Left colon (tissue), 2 donors: ENCODE measurements at regions not wholly inside any gene's neighbourhood (a gene's known extent, or its start where the extent isn't known, plus 50 kb on each side); places are given as distances from the start of the nearest gene placed in this dataset.

Experiments used
- ATAC-seq: fragments of 200-7000 bp; cut with Tn5 transposase; one replicate; pipeline ENCODE4 v1.9.1; 2020; ENCODE audit warnings: mild to moderate bottlenecking, moderate library complexity
- DNase-seq, 2 donors: peaks; one replicate each; pipeline ENCODE4 v3.0.0-alpha.2; 2020
- intact Hi-C, 2 donors: fragments of 100-400 bp; cut with DNase I in 1 of 2; cut with micrococcal nuclease in 1 of 2; formaldehyde crosslinking; loops; one replicate each; pipeline versions ENCODE4 v1.11.2 to v1.14.0; 2022; cut with DNase I, micrococcal nuclease
- donor health status: DM: no; HTN: no; CAD: no.
- donor health status: DM: yes; HTN: yes; CAD: no.

GRCh38 chr5:8766448-8766847 lies 779.4 kb downstream of the SEMA5A start:
- intact Hi-C loops = no loop called here
- no peak for DNase-seq

DNA sequence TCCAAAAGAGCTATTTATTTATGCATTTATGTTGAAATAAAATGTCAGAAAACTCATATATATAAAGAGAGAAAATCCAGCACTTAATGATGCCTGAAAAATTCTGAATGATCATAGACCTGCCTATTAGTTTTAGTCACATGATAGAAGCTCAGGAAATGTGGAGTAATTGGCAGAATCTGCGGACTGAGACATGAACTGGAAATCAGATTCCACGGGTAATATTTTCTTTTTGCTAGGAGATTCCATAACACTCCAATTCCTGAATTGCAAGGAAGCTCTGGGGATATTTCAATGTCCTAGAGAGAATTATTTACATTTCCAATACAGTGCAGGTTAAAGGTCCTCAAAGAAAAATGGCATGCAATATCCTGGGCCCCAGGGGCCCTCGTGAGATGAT lies 778.8 kb downstream of the SEMA5A start:
- intact Hi-C loops = no loop called here
- no peak for ATAC-seq
- no peak for DNase-seq

More at GRCh38 chr5:8766448-8766847, 779.4 kb downstream of the SEMA5A start:
- no peak for ATAC-seq

GRCh38 chr5:8767746-8768145 lies 778.1 kb downstream of the SEMA5A start:
- DNase-seq (no peak), ATAC-seq (no peak)
- intact Hi-C loops = no loop called here

- no peak for DNase-seq
- intact Hi-C loops = no loop called here
- ATAC-seq = no peak
Measured at GRCh38 chr5:8769631-8770030, 776.2 kb downstream of the SEMA5A start.

- no peak for DNase-seq
- ATAC-seq = no peak
- intact Hi-C loops = no loop called here
Measured at GRCh38 chr5:8770431-8770830, 775.4 kb downstream of the SEMA5A start.

DNA sequence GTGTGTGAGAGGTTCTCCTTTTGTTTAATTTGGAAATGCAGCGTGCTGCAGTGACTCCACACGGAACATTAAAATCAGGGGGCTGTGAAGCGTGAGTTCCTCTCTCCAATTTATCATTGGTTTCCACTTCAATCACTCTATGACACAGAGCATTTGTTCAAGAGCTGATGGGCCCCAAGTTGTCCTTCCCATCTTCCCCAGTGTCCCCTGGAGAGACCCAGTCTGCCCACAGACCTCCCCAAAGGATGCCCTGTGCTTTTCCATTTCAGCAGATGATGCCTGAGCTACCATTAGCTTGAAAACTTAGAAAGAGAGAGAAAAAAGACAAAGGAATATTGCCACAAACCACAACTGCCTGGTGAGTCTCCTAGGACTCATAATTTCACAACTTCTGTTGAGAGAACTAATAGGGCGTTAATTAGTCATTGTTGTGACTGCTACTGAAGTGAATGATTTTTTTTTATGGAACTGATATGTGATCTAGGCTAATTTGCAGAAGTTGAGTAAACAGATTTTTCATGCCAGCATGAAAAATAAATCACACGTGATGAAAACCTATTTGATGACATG lies 772.7 kb downstream of the SEMA5A start:
- ATAC-seq = no peak
- intact Hi-C loops = no loop called here
- DNase-seq = no peak

- ATAC-seq (no peak), DNase-seq (no peak)
- intact Hi-C loops = no loop called here
Measured at GRCh38 chr5:8784692-8785091, 761.2 kb downstream of the SEMA5A start.

DNA sequence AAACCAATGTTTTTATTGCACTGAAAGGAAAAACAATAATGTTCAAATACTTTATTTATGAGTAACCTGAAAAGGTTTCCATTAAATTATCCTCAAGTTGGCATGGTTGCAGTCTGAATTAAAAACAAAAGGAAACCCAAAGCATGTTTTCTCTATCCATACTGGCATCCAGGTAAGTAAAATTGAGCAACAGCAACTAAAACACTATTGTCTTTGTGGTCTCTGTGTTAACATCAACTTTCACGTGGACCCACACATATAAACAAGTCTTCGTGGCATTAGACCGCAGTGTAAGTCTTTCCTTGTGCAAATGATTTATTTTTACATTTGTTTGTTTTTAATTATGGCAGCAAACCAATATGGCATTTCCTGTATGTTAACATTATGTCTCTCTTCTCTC lies 757.6 kb downstream of the SEMA5A start:
- intact Hi-C loops = no loop called here
- ATAC-seq = no peak
- no peak for DNase-seq

GRCh38 chr5:8805653-8806052 lies 740.2 kb downstream of the SEMA5A start:
- intact Hi-C loops = no loop called here
- ATAC-seq (no peak), DNase-seq (no peak)

- ATAC-seq (no peak), DNase-seq (no peak)
- intact Hi-C loops = no loop called here
Measured at GRCh38 chr5:8807636-8808035, 738.2 kb downstream of the SEMA5A start.

GRCh38 chr5:8811581-8811980 lies 734.3 kb downstream of the SEMA5A start:
- ATAC-seq = no peak
- intact Hi-C loops = no loop called here

DNA sequence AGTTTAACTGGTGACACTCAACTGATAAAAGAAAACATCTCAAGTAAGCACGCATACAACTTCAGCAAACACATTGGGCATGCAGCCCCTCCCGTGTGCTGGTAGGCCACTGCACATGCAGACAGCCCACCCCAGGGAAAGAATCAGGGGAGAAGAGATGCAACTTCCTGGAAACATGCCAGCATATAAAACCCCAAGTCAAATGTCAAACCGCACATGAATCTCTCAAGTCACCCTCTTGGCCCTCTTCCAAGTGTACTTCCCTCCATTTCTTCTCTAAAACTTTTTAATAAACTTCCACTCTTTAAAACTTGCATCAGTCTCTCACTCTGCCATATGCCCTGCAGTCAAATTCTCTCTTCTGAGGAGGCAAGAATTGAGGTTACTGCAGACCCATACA lies 732.7 kb downstream of the SEMA5A start:
- no peak for ATAC-seq
- DNase-seq = no peak
- intact Hi-C loops = no loop called here

More at GRCh38 chr5:8811581-8811980, 734.3 kb downstream of the SEMA5A start:
- DNase-seq = no peak

DNA sequence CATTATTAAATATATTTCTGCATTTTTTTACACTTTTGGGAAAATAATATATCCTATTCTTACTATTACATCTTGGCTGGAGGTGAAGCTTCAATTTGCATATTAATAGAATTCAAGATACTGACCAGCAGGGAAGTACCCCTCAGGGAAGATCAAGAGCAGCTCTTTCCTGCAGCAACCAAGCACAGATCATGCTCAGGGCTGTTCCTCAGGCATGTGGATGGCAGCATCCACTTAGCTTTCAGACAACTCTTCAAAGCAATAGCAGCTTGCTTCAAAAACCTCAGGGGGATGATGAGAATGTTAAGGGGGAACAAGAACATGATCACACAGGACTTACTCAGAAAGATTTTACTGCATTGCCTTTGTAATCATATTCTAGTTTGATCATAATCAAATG lies 731.8 kb downstream of the SEMA5A start:
- intact Hi-C loops = no loop called here
- no peak for ATAC-seq
- no peak for DNase-seq

DNA sequence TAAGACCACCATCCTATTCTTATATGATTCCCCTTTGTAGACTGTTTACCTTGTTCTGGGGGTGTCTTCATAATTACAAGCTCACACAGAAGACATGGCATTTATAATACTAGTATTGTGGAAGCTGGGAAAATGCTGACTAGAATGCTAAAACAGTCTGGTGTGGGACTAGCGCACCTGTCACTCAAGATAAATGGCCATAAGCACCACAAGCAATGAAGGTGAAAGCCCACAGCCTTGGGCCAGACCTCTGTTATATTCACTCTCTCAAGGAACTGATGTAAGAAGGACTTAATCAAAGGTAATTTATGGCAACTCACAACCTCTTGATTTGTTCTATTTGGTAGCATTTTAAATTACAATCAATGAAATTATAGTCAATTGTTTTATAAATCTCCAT lies 721.5 kb downstream of the SEMA5A start:
- no peak for ATAC-seq
- intact Hi-C loops = no loop called here
- DNase-seq = no peak

DNA sequence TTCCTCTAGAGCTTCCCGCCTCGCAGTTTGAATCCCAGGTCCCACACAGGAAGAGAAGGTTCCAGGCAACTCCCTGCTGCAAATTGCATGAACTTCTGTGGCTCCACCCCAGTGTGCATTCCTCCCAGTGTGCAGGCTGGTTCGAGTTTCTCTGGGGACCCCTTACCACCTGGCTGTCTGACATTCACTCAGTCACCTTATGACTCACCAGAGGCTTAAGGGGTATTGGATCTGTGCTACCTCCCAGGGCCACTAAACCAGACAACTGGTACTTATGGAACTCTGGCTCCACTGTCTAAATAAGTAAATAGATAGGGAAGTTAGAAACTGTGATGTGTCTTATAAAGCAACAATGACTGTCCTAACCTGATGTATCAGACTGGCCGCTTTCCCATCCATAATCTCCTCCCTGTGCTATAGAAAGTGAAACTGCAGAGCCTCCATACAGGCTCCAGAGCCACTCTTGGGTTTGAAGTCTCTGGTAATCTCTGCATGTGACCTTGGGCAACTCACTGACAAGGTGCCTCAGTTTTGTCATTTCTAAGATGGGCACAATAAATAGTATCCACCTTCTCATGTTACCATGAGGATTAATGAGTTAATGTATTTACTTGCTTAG lies 720.6 kb downstream of the SEMA5A start:
- no peak for ATAC-seq
- intact Hi-C loops = no loop called here
- DNase-seq = no peak

GRCh38 chr5:8826508-8826907 lies 719.4 kb downstream of the SEMA5A start:
- ATAC-seq (no peak), DNase-seq (no peak)
- intact Hi-C loops = no loop called here

- no peak for ATAC-seq
- DNase-seq = no peak
- intact Hi-C loops = no loop called here
Measured at GRCh38 chr5:8827696-8828095, 718.2 kb downstream of the SEMA5A start.

DNA sequence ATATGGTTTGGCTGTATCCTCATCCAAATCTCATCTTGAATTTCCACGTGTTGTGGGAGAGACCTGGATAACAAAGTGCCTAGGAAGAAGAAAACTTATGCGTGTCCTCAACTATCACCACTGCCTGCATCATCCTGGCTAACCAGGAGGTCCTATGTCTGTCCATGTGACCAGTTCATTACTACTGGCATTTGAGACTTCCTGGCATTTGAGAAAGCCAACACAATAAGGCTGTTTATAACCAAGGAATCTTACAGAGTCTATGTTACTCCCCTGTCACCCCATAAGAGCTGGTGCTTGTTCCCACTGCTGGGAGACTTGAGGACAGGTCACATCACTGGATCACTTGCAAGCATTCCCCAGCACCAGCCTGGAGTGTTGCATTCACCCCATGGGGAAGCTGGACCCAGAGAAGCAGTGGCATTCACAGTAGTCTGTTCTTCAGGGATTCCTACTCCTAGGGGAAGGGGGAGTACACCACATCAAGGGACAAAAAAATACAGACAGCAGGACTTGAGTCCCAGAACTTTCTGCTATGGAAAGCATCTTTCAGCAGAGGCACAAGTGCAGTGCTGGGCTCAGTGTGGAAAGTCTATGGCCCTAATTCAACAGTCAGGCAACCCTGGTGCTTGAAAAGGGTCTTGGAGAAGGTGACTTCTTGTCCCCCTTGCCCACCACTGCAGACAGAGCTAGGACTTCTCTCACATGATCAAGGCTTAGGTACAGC lies 717.1 kb downstream of the SEMA5A start:
- DNase-seq (no peak), ATAC-seq (no peak)
- intact Hi-C loops = no loop called here

DNA sequence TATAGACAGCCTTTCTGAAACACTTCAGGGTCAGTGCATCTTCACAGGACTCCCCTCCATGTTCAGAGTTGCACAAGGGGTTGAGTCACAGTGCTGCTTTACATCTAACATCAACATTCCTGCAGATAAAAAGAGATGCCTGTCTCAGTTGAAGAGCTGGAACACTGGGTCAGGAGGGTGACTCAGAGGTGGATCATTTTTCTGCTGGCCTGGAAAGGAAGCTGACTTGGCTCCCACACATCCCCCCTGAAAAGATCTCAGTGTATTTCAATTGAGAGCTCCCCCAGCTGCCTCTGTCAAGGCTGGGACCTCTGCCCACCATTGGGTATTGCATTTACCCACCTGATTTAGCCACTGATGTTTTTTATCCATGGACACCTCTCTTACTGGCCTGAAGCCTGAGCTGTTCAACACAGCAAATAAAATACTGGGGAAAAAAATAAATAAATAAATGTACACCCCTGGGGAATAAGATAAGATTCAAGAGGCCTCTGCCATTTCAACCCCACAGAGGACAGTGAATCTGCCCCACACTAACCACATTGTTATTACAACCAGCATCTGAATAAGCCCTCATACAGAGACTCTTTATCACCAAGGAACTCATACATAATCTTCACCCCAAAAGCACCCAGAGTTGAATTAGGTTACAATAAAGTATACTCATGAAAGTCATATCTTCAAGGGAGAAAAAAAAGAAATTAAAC lies 716.4 kb downstream of the SEMA5A start:
- no peak for DNase-seq
- intact Hi-C loops = no loop called here
- ATAC-seq = no peak

- intact Hi-C loops = no loop called here
- DNase-seq (no peak), ATAC-seq (peak; percentile 37)
Measured at GRCh38 chr5:8831251-8831650, 714.6 kb downstream of the SEMA5A start.
